Stimulated activated CD8-positive, alpha-beta memory T cell treated with anti-CD3 and anti-CD28 coated beads, Interleukin-4, amount 100 ng/mL, for 4 hours (primary cell): ENCODE measurements at regions not wholly inside any gene's neighbourhood (a gene's known extent, or its start where the extent isn't known, plus 50 kb on each side); places are given as distances from the start of the nearest gene placed in this dataset.

Experiments
- DNase-seq, 2 donors: peaks; one replicate each; pipeline ENCODE4 v3.0.0-alpha.2; 2020; ENCODE audit warnings: low read depth in 2 of 2, low spot score in 1 of 2

DNA sequence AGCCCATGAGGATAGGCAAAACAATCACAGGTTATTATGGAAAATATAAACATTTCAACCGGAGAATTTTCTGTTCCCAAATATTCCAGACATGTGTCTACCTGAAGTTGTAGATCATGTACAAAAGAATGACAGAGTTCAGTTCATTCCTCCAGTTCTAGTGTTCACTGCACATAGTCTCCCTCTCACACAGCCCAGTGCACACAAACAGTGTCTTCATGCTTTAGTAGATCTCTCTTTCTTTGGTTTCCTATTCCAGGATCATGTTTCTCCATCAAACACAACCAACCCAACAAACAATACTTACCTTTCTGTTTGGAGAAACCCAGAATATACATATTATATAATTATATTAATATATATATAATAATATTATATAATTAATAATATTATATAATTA lies 671.9 kb downstream of the TRIML1 start:
- DNase-seq: no peak

GRCh38 chr4:188812644-188813043 lies 673.4 kb downstream of the TRIML1 start:
- DNase-seq: no peak

DNA sequence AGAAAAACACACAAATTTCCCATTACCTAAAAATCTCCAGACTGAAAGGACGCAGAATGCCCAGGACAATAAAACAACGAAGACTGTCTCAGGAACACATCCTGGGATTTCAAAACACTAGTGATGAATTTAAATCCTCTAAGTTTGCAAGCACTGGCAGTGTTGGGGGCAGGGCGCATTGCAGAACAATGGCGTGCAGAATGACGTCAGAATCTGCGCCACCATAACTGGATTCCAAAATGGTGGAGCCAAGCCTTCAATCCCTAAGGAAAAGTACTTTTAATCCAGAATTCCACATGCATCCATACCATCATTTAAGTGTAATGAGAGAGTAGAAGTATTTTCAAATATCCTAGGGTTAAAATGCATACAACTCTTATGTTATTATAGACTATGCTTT lies 679.1 kb downstream of the TRIML1 start:
- DNase-seq: no peak

GRCh38 chr4:188819233-188819632 lies 680.0 kb downstream of the TRIML1 start:
- no peak for DNase-seq

GRCh38 chr4:188821500-188821899 lies 682.3 kb downstream of the TRIML1 start:
- no peak for DNase-seq

DNA sequence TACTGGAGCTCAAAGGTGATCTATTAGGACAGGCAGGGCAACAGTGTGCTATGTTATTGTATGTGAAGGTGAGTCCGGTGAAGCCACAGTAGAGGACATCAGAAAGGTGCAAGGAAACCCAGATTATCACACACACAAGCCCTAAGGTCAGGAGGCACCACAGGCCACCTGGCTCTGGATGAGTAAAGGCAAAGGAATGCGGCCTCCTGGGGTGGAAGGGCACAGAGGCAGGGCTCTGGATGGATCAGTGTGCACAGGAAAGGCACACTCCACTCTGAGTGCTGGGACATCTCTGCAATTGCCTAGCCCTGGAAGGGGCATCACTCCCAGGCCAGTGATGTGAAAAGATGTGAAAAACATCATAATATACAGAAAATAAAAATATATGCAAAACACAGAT lies 683.5 kb downstream of the TRIML1 start:
- no peak for DNase-seq

DNA sequence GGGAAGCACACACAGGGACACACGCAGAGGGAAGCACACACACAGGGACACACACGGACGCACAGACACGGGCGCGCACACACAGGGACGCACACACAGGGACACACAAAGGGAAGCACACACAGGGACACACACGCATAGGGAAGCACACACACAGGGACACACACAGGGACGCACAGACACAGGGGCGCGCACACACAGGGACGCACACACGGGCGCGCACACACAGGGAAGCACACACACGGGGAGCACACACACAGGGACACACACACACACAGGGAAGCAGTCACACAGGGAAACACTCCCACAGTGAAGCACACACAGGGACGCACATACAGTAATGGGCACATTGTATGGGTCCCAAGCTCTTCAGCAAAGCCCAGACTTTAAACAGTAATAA lies 685.3 kb downstream of the TRIML1 start:
- no peak for DNase-seq

- no peak for DNase-seq
These were observed 687.2 kb downstream of the TRIML1 start for GRCh38 chr4:188826393-188826792.

DNA sequence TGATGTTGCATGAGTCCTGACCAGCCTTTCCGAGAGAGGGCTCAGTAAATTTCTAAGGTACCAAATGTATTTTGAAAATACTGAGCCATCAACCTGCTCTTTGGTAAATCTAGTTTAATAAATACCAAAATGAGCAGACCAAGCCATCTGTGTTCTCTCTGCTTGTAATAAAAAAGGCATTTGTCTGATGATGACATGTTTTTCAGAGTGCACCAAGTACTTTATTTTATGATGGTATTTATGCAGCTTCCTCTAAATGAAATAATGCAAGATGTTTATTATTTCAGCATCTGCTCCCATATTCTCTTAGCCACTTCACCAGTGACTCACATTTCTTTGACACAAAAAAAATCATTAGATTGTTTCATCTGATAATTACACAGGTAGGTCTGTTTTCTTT lies 700.5 kb downstream of the TRIML1 start:
- no peak for DNase-seq

GRCh38 chr4:188841523-188841922 lies 702.3 kb downstream of the TRIML1 start:
- no peak for DNase-seq

DNA sequence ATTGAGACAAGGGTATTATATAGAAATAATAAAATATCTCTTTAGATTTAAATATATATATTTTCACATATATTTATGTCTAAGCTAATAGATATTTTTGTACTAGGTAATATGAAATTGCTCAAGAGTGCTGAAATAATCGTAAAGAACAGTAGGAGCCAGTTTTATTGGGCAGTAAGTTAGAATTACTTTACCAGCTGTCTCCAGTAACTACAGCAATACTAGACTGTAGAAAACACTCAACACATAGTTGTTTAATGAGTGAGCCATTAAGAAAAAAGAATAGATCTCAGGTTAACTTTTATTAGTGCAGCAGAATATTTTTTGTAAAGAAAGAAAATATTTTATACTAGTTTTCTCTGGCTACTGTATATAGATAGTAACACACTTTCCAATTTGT lies 715.2 kb downstream of the TRIML1 start:
- no peak for DNase-seq

DNA sequence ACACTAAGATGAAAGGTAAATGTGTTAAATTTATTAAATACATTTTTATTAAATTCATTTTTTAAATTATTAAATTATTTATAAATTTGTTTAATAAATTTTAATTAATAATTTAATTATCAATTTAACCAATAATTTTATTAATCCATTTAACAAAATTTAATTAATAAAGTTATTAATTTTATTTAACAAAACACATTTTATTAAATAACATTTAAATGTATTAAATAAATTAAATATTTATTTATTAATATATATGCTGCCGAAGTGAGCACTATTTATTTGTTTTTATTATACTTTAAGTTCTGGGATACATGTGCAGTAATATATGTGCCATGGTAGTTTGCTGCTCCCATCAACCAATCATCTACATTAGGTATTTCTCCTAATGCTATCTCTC lies 719.5 kb downstream of the TRIML1 start:
- DNase-seq: no peak

- no peak for DNase-seq
These were observed 725.5 kb downstream of the TRIML1 start for GRCh38 chr4:188864741-188865140.

DNA sequence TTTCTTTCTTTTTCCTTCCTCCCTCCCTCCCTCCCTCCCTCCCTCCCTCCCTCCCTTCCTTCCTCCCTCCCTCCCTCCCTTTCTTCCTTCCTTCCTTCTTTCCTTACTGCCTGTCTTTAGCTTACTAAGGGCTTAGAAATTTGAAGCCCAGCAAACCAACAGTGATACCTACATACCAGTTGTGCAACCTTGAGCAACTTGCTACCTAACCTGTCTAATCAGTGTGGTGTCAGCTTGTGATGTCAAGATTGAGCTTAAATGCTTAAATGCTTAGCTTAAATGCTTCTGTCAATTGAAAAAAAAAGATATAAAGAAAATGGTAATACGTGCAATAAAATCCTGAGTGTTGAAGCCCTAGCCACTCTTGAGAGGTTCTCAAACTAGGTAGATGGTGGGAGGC lies 728.6 kb downstream of the TRIML1 start:
- DNase-seq: no peak

GRCh38 chr4:188869581-188869980 lies 730.3 kb downstream of the TRIML1 start:
- no peak for DNase-seq

- no peak for DNase-seq
These were observed 733.6 kb downstream of the TRIML1 start for GRCh38 chr4:188872809-188873208.

- no peak for DNase-seq
These were observed 737.6 kb downstream of the TRIML1 start for GRCh38 chr4:188876881-188877280.

- DNase-seq: no peak
These were observed 740.4 kb downstream of the TRIML1 start for GRCh38 chr4:188879598-188879997.

- no peak for DNase-seq
These were observed 748.7 kb downstream of the TRIML1 start for GRCh38 chr4:188887905-188888304.

- DNase-seq: no peak
These were observed 753.6 kb downstream of the TRIML1 start for GRCh38 chr4:188892837-188893236.

DNA sequence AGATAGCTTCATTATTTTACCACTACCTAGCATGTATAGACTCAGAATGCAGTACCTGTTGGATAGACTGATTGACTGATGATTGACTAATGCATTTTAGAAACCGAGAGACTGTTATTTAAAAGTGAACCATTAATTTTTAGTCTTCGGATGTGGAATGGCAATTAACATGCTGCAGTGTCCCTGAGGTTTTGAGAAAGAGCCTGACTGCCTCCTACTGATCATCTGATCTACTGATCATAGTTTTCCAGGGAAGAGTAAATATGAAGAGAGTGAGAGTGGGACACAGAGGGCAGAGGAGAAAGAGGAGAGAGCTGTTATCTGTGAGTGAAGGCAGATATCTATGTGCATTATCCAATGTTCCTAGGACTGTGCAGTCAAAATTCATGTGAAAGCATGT lies 764.7 kb downstream of the TRIML1 start:
- DNase-seq: no peak

GRCh38 chr4:188904617-188905016 lies 765.4 kb downstream of the TRIML1 start:
- no peak for DNase-seq

GRCh38 chr4:188905248-188905647 lies 766.0 kb downstream of the TRIML1 start:
- no peak for DNase-seq

GRCh38 chr4:188911199-188911598 lies 772.0 kb downstream of the TRIML1 start:
- no peak for DNase-seq
